Mesothelial cell of epicardium (in vitro differentiated cells): ENCODE measurements at regions not wholly inside any gene's neighbourhood (a gene's known extent, or its start where the extent isn't known, plus 50 kb on each side); places are given as distances from the start of the nearest gene placed in this dataset.

Experiments
- DNase-seq, 2 experiments: peaks; one replicate each; pipeline ENCODE4 v3.0.0; 2021; ENCODE audit warnings: low spot score in 2 of 2; ENCODE audit not compliant: unreplicated experiment in 2 of 2
- H3K27ac Mint-ChIP-seq: 2 replicates; pipeline ENCODE4 v1.8.0; 2021; ENCODE audit warnings: mixed read lengths
- H3K27me3 Mint-ChIP-seq: 2 replicates; pipeline ENCODE4 v1.8.0; 2021; ENCODE audit warnings: low read depth, mixed read lengths
- H3K36me3 Mint-ChIP-seq: 2 replicates; pipeline ENCODE4 v1.8.0; 2021; ENCODE audit warnings: mixed read lengths
- H3K4me1 Mint-ChIP-seq: 2 replicates; pipeline ENCODE4 v1.8.0; 2021; ENCODE audit warnings: mixed read lengths
- H3K4me3 Mint-ChIP-seq: 2 replicates; pipeline ENCODE4 v1.8.0; 2021; ENCODE audit warnings: mild to moderate bottlenecking, moderate library complexity, mixed read lengths
- H3K9me3 Mint-ChIP-seq: 2 replicates; pipeline ENCODE4 v1.8.0; 2021; ENCODE audit warnings: mixed read lengths
- TF ChIP-seq, protein P1 (sequence below): fragments of 200-600 bp; sonication (generic); IDR thresholded peaks from one replicate; pipeline ENCODE4 v1.5.0; 2021; ENCODE audit warnings: antibody characterized with exemption; ENCODE audit not compliant: unreplicated experiment

DNA sequence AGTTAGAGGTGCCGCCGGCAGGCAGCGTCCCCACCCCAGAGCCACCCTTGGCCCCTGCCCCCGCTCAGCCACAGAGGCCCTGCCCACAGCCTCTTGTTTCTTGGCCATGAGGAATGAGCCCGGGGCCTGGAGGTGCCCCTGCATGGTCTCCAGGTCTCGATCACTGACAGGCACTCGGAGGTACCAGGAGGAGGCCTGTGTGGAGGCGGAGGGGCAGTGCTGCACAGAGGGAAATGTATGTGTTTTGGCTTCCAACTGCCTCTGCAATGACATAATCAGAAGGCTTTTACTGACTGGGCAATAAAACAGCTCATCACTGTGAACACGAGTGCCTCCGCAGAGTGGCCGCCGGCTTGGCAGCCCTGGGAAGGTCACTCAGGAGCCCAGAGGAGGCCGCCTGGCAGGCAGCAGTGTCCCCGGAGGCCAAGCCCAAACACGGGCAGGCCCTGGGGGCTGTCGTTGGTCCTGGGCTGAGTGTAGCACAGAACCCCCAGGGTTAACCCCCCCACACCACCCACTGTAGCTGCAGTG lies 61.1 kb upstream of the GATA5 start:
- H3K4me3 Mint-ChIP-seq = no peak overlapping the region
- DNase-seq = no peak
- no peak overlapping the region for H3K27ac Mint-ChIP-seq
- no peaks in the 10 kb centered on the region for H3K27me3 Mint-ChIP-seq
- no peaks in the 10 kb centered on the region for H3K36me3 Mint-ChIP-seq
- TF ChIP-seq, protein P1, sequence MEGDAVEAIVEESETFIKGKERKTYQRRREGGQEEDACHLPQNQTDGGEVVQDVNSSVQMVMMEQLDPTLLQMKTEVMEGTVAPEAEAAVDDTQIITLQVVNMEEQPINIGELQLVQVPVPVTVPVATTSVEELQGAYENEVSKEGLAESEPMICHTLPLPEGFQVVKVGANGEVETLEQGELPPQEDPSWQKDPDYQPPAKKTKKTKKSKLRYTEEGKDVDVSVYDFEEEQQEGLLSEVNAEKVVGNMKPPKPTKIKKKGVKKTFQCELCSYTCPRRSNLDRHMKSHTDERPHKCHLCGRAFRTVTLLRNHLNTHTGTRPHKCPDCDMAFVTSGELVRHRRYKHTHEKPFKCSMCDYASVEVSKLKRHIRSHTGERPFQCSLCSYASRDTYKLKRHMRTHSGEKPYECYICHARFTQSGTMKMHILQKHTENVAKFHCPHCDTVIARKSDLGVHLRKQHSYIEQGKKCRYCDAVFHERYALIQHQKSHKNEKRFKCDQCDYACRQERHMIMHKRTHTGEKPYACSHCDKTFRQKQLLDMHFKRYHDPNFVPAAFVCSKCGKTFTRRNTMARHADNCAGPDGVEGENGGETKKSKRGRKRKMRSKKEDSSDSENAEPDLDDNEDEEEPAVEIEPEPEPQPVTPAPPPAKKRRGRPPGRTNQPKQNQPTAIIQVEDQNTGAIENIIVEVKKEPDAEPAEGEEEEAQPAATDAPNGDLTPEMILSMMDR = no peak
- H3K9me3 Mint-ChIP-seq = no peaks in the 10 kb centered on the region
- H3K4me1 Mint-ChIP-seq = peaks cover 27% of the 10 kb centered on the region

DNA sequence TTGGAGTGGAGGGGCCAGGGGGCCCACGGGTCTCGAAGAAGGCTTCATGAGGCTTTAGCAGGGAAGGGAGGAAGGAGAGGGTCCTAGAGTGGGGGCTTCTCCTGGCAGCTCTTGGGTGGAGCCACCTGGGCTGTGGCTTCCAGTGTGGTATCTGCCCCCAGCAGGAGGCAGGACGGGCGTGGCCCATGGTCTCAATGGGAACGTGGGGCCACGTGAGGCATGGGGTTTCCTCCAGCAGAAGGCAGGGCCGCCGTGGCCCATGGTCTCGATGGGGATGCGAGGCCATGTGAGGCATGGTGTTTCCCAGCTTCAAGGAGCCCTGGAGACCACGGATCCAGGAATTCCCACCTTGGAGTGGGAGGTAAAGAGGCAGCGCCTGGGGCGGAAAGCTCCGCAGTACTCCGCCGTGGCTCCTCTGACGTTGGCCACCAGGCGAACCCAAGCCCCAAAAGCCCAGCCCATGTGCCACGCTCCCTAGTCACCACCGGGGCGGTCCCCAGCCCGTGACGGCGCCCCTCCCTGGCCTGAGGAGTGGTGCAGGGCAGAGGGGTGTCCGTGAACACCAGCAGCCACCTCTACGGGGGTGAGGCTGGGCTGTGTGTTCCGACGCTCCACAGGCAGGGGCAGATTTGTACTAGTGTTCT lies 62.0 kb upstream of the GATA5 start:
- Mint-ChIP-seq H3K4me3 (no peak overlapping the region), H3K36me3 (no peaks in the 10 kb centered on the region), H3K27me3 (no peaks in the 10 kb centered on the region), H3K27ac (no peak overlapping the region), H3K4me1 (peaks cover 24% of the 10 kb centered on the region), H3K9me3 (no peaks in the 10 kb centered on the region)
- DNase-seq = no peak
- TF ChIP-seq, protein P1 = no peak

DNA sequence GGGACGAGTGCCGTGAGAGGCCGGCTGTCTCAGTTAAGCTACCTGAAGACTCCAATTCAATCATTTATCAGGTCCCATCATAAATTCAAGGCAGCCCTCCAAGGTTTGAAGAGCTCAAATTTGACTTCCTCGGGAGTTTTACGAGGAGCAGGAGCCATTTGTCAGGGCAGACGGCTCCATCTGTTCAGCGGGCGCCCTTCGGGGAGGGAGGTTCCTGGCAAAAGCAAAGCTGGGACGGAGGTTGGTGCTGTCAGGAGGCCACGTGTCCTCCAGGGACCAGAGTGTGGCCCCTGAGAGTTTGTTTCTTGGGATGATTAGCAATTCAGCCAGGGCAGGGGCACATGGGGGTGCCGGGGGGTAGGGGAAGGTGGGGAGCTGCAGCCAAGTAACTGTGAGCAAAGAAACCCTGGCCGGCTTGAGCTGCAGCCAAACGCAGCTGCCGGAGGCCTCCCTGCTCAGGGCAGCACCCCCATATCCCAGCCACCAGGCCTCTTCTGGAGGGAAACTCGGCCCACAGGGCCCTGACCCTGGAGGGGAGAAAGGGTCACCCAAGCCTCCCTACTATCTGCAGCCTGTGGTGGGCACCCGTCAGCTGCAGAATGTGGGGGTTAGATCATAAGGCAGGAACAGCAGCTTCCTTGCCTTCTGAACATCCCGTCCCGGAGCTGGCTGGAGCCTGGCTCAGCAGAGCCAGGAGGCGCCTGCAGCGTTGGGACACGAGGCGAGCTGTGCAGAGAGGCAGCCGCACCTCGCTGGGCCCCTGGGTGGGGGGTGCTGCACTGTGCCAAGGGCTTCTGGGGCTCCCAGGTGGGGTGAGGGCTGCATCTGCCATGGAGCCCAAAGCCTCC lies 63.6 kb upstream of the GATA5 start:
- TF ChIP-seq, protein P1 = no peak
- Mint-ChIP-seq H3K4me3 (no peak overlapping the region), H3K9me3 (no peaks in the 10 kb centered on the region), H3K36me3 (no peaks in the 10 kb centered on the region), H3K4me1 (peaks cover 21% of the 10 kb centered on the region), H3K27me3 (no peaks in the 10 kb centered on the region), H3K27ac (no peak overlapping the region)
- DNase-seq = no peak

DNA sequence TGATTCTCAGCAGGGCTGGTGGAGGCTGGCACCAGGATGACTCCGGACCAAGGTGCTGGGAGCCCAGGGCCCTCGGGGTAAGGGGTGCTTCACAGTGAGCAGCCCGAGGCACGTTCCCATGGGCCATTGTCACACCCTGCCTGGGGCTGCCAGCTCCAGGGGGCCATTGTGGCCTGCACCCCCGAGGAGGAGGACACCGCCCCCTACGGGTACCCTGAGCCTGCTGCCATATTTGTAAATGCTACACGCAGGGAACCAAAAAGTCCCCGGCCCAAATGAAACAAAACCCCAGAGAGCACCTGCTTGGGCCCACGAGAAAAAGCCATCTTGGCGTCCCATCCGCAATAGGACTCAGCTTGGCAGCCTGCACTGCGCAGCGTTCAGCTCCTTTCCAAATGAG lies 64.7 kb upstream of the GATA5 start:
- no peaks in the 10 kb centered on the region for H3K9me3 Mint-ChIP-seq
- no peak overlapping the region for H3K4me3 Mint-ChIP-seq
- TF ChIP-seq, protein P1 = no peak
- no peak for DNase-seq
- no peaks in the 10 kb centered on the region for H3K36me3 Mint-ChIP-seq
- H3K27ac Mint-ChIP-seq = no peak overlapping the region
- H3K27me3 Mint-ChIP-seq = no peaks in the 10 kb centered on the region
- H3K4me1 Mint-ChIP-seq = peaks cover 14% of the 10 kb centered on the region

DNA sequence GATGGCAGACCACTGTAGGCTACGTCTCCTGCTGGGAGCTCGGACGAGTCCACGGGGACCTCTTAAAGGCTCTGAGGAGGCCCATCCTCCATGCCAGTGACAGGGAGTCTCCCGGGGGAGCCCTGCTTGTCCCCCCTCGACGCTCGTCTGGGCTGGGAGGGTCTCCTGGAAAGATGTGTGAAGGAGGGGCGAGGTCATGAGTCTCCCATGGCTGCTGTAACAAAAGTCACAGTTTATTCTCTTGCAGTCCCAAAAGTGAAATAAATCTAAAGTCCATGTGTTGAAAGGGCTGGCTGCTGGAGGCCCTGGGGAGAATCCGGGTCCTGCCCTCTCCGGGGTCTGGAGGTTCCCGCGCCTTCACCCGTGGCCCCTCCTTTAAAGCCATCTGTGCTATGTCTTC lies 67.1 kb upstream of the GATA5 start:
- TF ChIP-seq, protein P1 = no peak
- DNase-seq = no peak
- H3K27ac Mint-ChIP-seq = no peak overlapping the region
- H3K9me3 Mint-ChIP-seq = no peaks in the 10 kb centered on the region
- H3K27me3 Mint-ChIP-seq = no peaks in the 10 kb centered on the region
- H3K4me3 Mint-ChIP-seq = no peak overlapping the region
- peaks cover 9% of the 10 kb centered on the region for H3K4me1 Mint-ChIP-seq
- H3K36me3 Mint-ChIP-seq = no peaks in the 10 kb centered on the region
